Stomach smooth muscle (tissue), 2 donors: ENCODE measurements at regions not wholly inside any gene's neighbourhood (a gene's known extent, or its start where the extent isn't known, plus 50 kb on each side); places are given as distances from the start of the nearest gene placed in this dataset.

Source experiments
- H3K27ac ChIP-seq: one replicate; pipeline ENCODE4 v1.7.0; 2013; ENCODE audit warnings: mild to moderate bottlenecking, low read length, inconsistent platforms
- H3K27me3 ChIP-seq, 2 donors: one replicate each; pipeline ENCODE4 v1.7.0; 2013; ENCODE audit warnings: low read length in 2 of 2; ENCODE audit not compliant: insufficient read depth in 2 of 2, control insufficient read depth in 1 of 2
- H3K36me3 ChIP-seq, 2 donors: one replicate each; pipeline ENCODE4 v1.7.0; 2013; ENCODE audit warnings: low read length in 2 of 2; ENCODE audit not compliant: control insufficient read depth in 2 of 2, insufficient read depth in 2 of 2
- H3K4me1 ChIP-seq: one replicate; pipeline ENCODE4 v1.7.0; 2013; ENCODE audit warnings: low read length; ENCODE audit not compliant: control insufficient read depth, insufficient read depth
- H3K4me3 ChIP-seq, 2 donors: one replicate each; pipeline ENCODE4 v1.7.0; 2013; ENCODE audit warnings: low read length in 2 of 2
- H3K9ac ChIP-seq, 2 donors: one replicate each; pipeline ENCODE4 v1.7.0; 2013; ENCODE audit warnings: low read length in 2 of 2, mild to moderate bottlenecking in 1 of 2
- H3K9me3 ChIP-seq, 2 donors: one replicate each; pipeline ENCODE4 v1.7.0; 2013; ENCODE audit warnings: low read length in 2 of 2; ENCODE audit not compliant: control insufficient read depth in 2 of 2
- donor health status: healthy.
- donor health status: Pancreatic carcinoma.

GRCh38 chr7:121793716-121794115, 79.2 kb upstream of the PTPRZ1 start:
- Histone ChIP-seq H3K9me3 (no peaks in the 10 kb centered on the region), H3K9ac (no peak overlapping the region), H3K27me3 (no peaks in the 10 kb centered on the region), H3K4me1 (no peaks in the 10 kb centered on the region), H3K27ac (no peak overlapping the region), H3K4me3 (no peak overlapping the region), H3K36me3 (no peaks in the 10 kb centered on the region)

DNA sequence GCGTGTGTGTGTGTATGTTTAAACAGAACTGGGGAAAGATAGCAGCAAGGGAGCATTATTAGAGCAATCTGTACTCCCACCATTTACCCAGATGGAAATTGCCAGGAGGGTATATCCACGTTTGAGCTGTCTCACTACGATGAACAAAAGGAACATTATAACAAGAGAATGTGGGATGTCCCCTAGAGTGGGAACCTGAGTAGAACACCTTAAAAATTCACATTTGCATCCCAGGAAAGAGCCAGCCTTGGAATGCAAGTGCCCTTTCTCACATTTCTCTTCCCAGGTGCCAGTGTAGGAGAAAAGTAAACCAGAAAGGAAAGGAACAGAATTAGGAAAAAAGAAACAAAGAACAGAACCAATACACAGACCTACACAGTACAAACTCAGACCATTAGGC, 95.3 kb upstream of the PTPRZ1 start:
- no peak overlapping the region for H3K9ac ChIP-seq
- H3K36me3 ChIP-seq = no peaks in the 10 kb centered on the region
- H3K9me3 ChIP-seq = no peaks in the 10 kb centered on the region
- H3K4me3 ChIP-seq = no peak overlapping the region
- no peaks in the 10 kb centered on the region for H3K4me1 ChIP-seq
- H3K27me3 ChIP-seq = no peaks in the 10 kb centered on the region
- no peak overlapping the region for H3K27ac ChIP-seq

DNA sequence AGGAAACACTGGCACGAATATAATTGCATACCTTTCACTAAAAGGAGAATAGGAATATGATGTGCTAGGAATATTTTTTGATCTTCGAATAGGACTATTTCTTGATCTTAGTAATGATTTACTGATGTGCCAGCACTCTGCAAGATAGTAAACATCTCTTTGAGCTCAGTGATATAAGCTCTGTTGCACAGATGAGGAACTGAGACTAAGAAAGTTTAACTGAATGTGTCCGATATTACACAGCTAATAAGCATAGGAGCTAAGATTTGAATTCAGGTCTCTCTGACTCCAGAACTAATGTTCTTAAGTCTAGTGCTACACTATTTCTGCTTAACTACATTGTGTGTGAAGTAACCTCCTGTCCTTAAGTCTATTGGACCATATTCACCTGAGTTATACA, 98.4 kb upstream of the PTPRZ1 start:
- Histone ChIP-seq H3K4me1 (no peaks in the 10 kb centered on the region), H3K9ac (no peak overlapping the region), H3K27me3 (no peaks in the 10 kb centered on the region), H3K9me3 (no peaks in the 10 kb centered on the region), H3K36me3 (no peaks in the 10 kb centered on the region), H3K27ac (no peak overlapping the region), H3K4me3 (no peak overlapping the region)

DNA sequence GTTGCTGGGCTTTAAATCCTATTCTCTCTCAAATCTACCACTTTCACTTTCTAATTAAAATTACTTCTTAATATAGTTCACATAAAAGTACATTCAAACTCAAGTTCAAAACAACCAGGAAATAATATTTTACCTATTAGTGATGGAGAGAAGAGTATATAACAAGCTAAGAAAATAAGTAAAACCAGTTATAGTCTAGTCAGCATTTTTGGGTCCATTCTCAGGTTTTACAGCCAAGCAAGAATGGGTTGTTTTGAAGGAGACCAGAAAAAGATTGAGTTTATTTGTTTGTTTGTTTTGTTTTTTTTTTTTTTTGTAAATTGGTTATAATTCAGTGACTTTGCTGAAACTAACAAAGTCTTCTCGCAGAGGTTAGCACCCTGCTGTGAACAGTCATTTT, 106.3 kb upstream of the PTPRZ1 start:
- Histone ChIP-seq H3K9ac (no peak overlapping the region), H3K9me3 (no peaks in the 10 kb centered on the region), H3K36me3 (no peaks in the 10 kb centered on the region), H3K4me1 (no peaks in the 10 kb centered on the region), H3K27me3 (no peaks in the 10 kb centered on the region), H3K4me3 (no peak overlapping the region), H3K27ac (no peak overlapping the region)

GRCh38 chr7:121761399-121761798, 111.6 kb upstream of the PTPRZ1 start:
- H3K9me3 ChIP-seq = no peaks in the 10 kb centered on the region
- H3K27ac ChIP-seq = no peak overlapping the region
- H3K9ac ChIP-seq = no peak overlapping the region
- no peaks in the 10 kb centered on the region for H3K4me1 ChIP-seq
- no peaks in the 10 kb centered on the region for H3K36me3 ChIP-seq
- no peaks in the 10 kb centered on the region for H3K27me3 ChIP-seq
- H3K4me3 ChIP-seq = no peak overlapping the region

DNA sequence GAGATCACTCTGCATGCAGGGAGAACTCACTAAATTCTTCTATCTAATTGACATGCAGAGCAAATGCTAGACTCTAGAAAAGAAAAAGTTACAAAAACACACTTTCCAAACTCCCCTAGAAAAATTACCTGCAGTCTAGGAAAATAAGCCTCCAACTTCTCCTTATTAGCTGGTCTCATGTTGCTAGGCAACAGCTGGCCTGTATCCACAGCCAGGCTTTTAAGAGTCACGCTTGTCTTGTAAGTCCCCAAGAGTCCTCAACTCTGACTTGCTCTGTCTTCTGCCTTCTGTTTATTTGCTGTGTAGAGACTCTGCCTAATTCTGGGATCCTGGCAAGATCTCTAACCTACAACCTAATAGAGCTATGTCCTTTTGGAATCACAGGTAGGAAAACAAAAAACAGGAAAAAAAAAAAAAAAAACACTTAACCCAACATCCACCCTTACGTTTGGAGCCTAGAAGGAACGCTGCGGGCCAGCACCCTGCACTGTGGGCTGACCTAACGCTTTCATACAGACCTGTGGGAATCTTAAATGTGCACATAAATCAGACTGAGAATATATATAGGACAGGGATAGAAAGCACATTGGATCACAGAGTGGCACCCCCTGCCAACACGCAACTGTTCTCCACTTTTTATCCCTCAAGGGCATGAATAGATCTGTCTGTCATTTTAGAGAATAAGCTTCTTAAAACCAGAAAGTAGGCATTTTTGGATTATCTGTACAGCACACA, 117.0 kb upstream of the PTPRZ1 start:
- H3K36me3 ChIP-seq = no peaks in the 10 kb centered on the region
- no peaks in the 10 kb centered on the region for H3K27me3 ChIP-seq
- H3K9me3 ChIP-seq = no peaks in the 10 kb centered on the region
- no peak overlapping the region for H3K4me3 ChIP-seq
- H3K27ac ChIP-seq = no peak overlapping the region
- no peak overlapping the region for H3K9ac ChIP-seq
- no peaks in the 10 kb centered on the region for H3K4me1 ChIP-seq

DNA sequence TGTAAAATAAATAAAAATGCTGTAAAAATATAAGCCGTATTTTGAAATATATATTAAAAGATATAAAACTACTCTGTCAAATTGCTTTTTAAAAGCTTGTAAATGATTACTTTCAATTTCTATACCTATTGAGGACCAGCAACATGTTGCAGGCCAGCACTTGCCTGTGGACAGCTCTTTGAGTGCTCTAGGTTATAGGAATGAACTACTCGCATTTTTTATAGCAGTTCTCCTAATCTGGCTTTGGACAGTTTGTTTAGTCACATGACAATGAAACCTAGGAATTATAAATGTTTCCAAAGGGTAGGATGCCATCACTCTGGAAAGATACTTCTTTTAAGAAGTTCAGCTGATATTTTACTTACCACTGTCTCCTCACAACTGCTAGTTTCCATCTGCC, 117.7 kb upstream of the PTPRZ1 start:
- Histone ChIP-seq H3K27ac (no peak overlapping the region), H3K27me3 (no peaks in the 10 kb centered on the region), H3K36me3 (no peaks in the 10 kb centered on the region), H3K4me1 (no peaks in the 10 kb centered on the region), H3K9me3 (no peaks in the 10 kb centered on the region), H3K4me3 (no peak overlapping the region), H3K9ac (no peak overlapping the region)

DNA sequence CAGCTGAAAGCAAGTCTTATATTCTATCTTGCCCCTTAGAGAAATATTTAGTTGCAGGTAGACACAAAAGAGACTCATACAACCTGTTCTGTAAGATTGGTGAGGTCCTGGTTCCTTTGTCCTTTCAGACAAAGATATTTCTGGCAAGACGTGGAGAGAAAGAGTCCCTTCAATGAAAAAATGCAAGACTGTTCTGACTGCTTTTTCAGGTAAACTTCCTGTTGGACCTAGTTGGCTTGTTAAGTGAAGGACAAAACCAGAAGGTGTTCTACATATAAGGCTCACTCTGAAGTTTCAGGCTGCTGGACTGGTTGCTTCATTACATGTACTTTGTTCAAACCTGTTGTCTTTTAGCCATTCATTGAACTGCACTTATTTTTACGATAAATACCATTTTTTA, 119.0 kb upstream of the PTPRZ1 start:
- no peaks in the 10 kb centered on the region for H3K36me3 ChIP-seq
- H3K4me3 ChIP-seq = no peak overlapping the region
- no peak overlapping the region for H3K9ac ChIP-seq
- H3K4me1 ChIP-seq = no peaks in the 10 kb centered on the region
- no peaks in the 10 kb centered on the region for H3K27me3 ChIP-seq
- no peaks in the 10 kb centered on the region for H3K9me3 ChIP-seq
- H3K27ac ChIP-seq = no peak overlapping the region

DNA sequence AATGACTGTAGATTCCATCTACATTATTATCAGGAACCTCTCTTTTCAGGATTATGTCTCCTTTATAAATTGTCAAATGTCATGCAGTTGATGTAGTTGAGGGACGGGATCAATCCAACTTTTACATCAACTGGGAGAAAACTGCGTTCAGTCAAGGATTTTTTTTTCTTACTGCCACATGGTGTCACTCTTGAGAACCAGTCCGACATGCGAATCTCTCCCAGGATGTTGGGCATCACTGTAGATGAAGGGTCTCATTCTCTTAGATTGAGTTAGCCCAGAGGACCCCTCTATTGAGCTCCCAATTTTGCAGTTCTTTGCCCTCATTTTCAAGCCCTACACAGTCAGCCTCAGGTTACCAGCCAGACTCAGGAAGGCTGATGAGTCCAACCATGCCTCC, 120.3 kb upstream of the PTPRZ1 start:
- H3K9ac ChIP-seq = no peak overlapping the region
- no peaks in the 10 kb centered on the region for H3K9me3 ChIP-seq
- H3K4me1 ChIP-seq = no peaks in the 10 kb centered on the region
- H3K27ac ChIP-seq = no peak overlapping the region
- H3K27me3 ChIP-seq = no peaks in the 10 kb centered on the region
- H3K36me3 ChIP-seq = no peaks in the 10 kb centered on the region
- H3K4me3 ChIP-seq = no peak overlapping the region

DNA sequence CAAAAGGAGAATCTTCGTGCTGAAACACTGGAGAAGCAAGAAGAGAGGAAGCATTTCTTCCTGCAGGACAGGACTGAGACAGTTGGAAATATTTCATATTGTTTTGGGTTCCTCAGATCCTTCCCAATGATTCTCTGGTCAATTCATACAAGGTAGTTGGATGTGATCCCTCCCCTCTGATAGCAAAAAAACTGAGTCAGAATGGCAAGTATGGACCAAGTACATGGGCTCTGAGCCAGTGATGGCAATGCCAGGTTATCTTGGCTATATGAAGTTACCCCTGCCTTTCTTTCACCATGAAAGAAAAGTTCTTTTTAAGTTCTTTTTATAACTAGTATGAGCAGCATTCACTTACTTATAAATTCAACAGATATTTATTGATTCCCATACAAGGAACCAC, 124.4 kb upstream of the PTPRZ1 start:
- no peaks in the 10 kb centered on the region for H3K9me3 ChIP-seq
- H3K4me3 ChIP-seq = no peak overlapping the region
- no peaks in the 10 kb centered on the region for H3K4me1 ChIP-seq
- H3K36me3 ChIP-seq = no peaks in the 10 kb centered on the region
- H3K9ac ChIP-seq = no peak overlapping the region
- H3K27me3 ChIP-seq = no peaks in the 10 kb centered on the region
- H3K27ac ChIP-seq = no peak overlapping the region

DNA sequence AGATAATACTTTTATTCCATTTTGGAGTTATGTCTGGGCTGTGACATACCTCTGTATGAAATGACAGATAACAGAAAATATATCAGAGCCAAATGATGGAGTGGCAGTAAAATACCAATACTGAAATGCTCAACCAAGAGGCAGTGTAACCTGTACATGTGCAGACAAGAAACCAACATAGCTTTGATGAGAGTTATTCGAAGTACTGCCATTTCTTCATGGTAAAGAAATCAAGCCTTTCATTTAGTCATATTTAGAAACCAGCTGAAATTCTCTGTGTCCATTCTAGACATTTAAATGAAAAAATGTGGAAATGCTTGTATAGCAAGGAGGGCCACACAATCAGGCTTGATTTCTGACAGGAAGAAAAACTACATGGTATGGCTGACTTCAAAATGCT, 127.1 kb upstream of the PTPRZ1 start:
- no peaks in the 10 kb centered on the region for H3K9me3 ChIP-seq
- no peaks in the 10 kb centered on the region for H3K4me1 ChIP-seq
- H3K27me3 ChIP-seq = no peaks in the 10 kb centered on the region
- no peak overlapping the region for H3K4me3 ChIP-seq
- no peak overlapping the region for H3K9ac ChIP-seq
- no peaks in the 10 kb centered on the region for H3K36me3 ChIP-seq
- H3K27ac ChIP-seq = no peak overlapping the region
